CD14-positive monocyte (primary cell): ENCODE measurements at regions not wholly inside any gene's neighbourhood (a gene's known extent, or its start where the extent isn't known, plus 50 kb on each side); places are given as distances from the start of the nearest gene placed in this dataset.

Experiments
- DNase-seq, 3 donors: peaks; one replicate each; pipeline ENCODE4 v3.0.0-alpha.2; 2011 to 2022
- H2AFZ ChIP-seq: 2 replicates; pipeline ENCODE4 v1.6.0; 2012; ENCODE audit warnings: mild to moderate bottlenecking, low read depth, low read length, inconsistent platforms; ENCODE audit not compliant: insufficient read depth, poor library complexity, severe bottlenecking
- H3K27ac ChIP-seq, 2 donors: 1 replicate in 1 of 2; 2 replicates in 1 of 2; pipeline ENCODE4 v1.5.1; 2012 to 2013; ENCODE audit warnings: low read length in 2 of 2, control low read depth in 1 of 2, inconsistent platforms in 1 of 2, low read depth in 1 of 2, mild to moderate bottlenecking in 1 of 2
- H3K27me3 ChIP-seq, 2 donors: one replicate each; pipeline versions ENCODE4 v1.6.0 to v1.6.1; 2011 to 2013; ENCODE audit warnings: low read length in 2 of 2; ENCODE audit not compliant: control insufficient read depth in 2 of 2, insufficient read depth in 2 of 2
- H3K36me3 ChIP-seq, 2 donors: replicated peaks in 1 of 2; 1 replicate in 1 of 2; 2 replicates in 1 of 2; pipeline versions ENCODE4 v1.5.1 to v1.6.1; 2012 to 2013; ENCODE audit warnings: low read length in 2 of 2, control low read depth in 1 of 2, inconsistent platforms in 1 of 2, mild to moderate bottlenecking in 1 of 2; ENCODE audit not compliant: insufficient read depth in 2 of 2, control insufficient read depth in 1 of 2
- H3K4me1 ChIP-seq, 2 donors: 1 replicate in 1 of 2; 2 replicates in 1 of 2; pipeline versions ENCODE4 v1.5.1 to v1.6.1; 2012 to 2013; ENCODE audit warnings: low read length in 2 of 2, control low read depth in 1 of 2, inconsistent platforms in 1 of 2, mild to moderate bottlenecking in 1 of 2, moderate library complexity in 1 of 2; ENCODE audit not compliant: insufficient read depth in 2 of 2, control insufficient read depth in 1 of 2
- H3K4me2 ChIP-seq: replicated peaks from 2 replicates; pipeline ENCODE3; 2012; ENCODE audit warnings: low read length, moderate library complexity, mild to moderate bottlenecking; ENCODE audit not compliant: poor library complexity, severe bottlenecking; ENCODE audit errors: extremely low read depth
- H3K4me3 ChIP-seq, 3 experiments: fragments of 200-600 bp in 1 of 3; sonication (generic) in 1 of 3; replicated peaks in 1 of 3; 1 replicate in 2 of 3; 2 replicates in 1 of 3; pipeline ENCODE4 v1.5.1; 2011 to 2013; ENCODE audit warnings: low read length in 3 of 3, mild to moderate bottlenecking in 3 of 3, control low read depth in 2 of 3, low read depth in 2 of 3, inconsistent platforms in 1 of 3, moderate library complexity in 1 of 3
- H3K79me2 ChIP-seq: 2 replicates; pipeline ENCODE4 v1.6.0; 2012; ENCODE audit warnings: mild to moderate bottlenecking, control low read depth, inconsistent platforms, low read length, moderate library complexity; ENCODE audit not compliant: insufficient read depth
- H3K9ac ChIP-seq: 2 replicates; pipeline ENCODE4 v1.6.0; 2017; ENCODE audit warnings: low read length, mild to moderate bottlenecking; ENCODE audit not compliant: insufficient read depth, poor library complexity, severe bottlenecking
- H3K9me3 ChIP-seq, 2 donors: replicated peaks in 1 of 2; 1 replicate in 1 of 2; 2 replicates in 1 of 2; pipeline versions ENCODE4 v1.5.1 to v1.6.1; 2012 to 2013; ENCODE audit warnings: low read length in 2 of 2, control low read depth in 1 of 2; ENCODE audit not compliant: control insufficient read depth in 1 of 2, insufficient read depth in 1 of 2
- H4K20me1 ChIP-seq: 2 replicates; pipeline ENCODE4 v1.6.0; 2012; ENCODE audit warnings: mild to moderate bottlenecking, low read length, control low read depth, moderate library complexity; ENCODE audit not compliant: insufficient read depth
- H3K27ac Mint-ChIP-seq, 7 donors: one replicate each; pipeline ENCODE4 v1.8.0; 2020; ENCODE audit warnings: mild to moderate bottlenecking in 7 of 7, mixed read lengths in 7 of 7, moderate library complexity in 6 of 7, inconsistent platforms in 2 of 7
- H3K27me3 Mint-ChIP-seq, 3 donors: one replicate each; pipeline ENCODE4 v1.8.0; 2021 to 2022; ENCODE audit warnings: low read depth in 3 of 3, mild to moderate bottlenecking in 3 of 3, mixed read lengths in 3 of 3, moderate library complexity in 3 of 3, inconsistent platforms in 1 of 3
- H3K36me3 Mint-ChIP-seq, 2 donors: one replicate each; pipeline ENCODE4 v1.8.0; 2020; ENCODE audit warnings: mixed read lengths in 2 of 2, inconsistent platforms in 1 of 2, mild to moderate bottlenecking in 1 of 2
- H3K4me1 Mint-ChIP-seq: one replicate; pipeline ENCODE4 v1.8.0; 2020; ENCODE audit warnings: mild to moderate bottlenecking, mixed read lengths
- H3K4me3 Mint-ChIP-seq, 2 donors: one replicate each; pipeline ENCODE4 v1.8.0; 2020; ENCODE audit warnings: mild to moderate bottlenecking in 2 of 2, mixed read lengths in 2 of 2, moderate library complexity in 1 of 2
- H3K9me3 Mint-ChIP-seq, 7 donors: one replicate each; pipeline ENCODE4 v1.8.0; 2020 to 2022; ENCODE audit warnings: mixed read lengths in 7 of 7, mild to moderate bottlenecking in 6 of 7, moderate library complexity in 6 of 7, inconsistent platforms in 2 of 7
- WGBS: methylation state at CpG from one replicate; pipeline ENCODE4 v1.1.5; 2013; ENCODE audit warnings: missing lambda C conversion rate; ENCODE audit not compliant: insufficient coverage; 5-methylcytosine and 5-hydroxymethylcytosine counted together
- intact Hi-C, 2 donors: fragments of 100-400 bp; cut with micrococcal nuclease; formaldehyde crosslinking; loops; one replicate each; pipeline versions ENCODE4 v1.15.0 to v1.15.1; 2023
- TF ChIP-seq, protein P1 (sequence below): fragments of 200-600 bp; IDR thresholded peaks from one replicate; pipeline ENCODE4 v1.8.0; 2022; ENCODE audit warnings: antibody characterized with exemption, mild to moderate bottlenecking

DNA sequence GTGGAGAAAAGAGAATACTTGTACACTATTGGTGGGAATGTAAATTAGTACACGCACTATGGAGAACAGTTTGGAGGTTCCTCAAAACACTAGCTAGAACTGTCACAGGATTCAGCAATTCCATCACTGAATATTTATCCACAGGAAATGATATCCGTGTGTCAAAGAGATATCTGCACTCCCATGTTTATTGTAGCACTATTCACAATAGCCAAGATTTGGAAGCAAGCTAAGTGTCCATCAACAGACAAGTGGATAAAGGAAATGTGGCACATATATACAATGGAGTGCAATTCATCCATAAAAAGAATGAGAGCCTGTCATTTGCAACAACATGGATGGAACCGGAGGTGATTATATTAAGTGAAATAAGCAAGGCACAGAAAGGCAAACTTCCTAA lies 428.5 kb downstream of the CCDC91 start:
- no peak overlapping the region for H2AFZ ChIP-seq
- no peak overlapping the region for H3K27ac Mint-ChIP-seq
- H3K36me3 Mint-ChIP-seq = no peaks in the 10 kb centered on the region
- TF ChIP-seq, protein P1, sequence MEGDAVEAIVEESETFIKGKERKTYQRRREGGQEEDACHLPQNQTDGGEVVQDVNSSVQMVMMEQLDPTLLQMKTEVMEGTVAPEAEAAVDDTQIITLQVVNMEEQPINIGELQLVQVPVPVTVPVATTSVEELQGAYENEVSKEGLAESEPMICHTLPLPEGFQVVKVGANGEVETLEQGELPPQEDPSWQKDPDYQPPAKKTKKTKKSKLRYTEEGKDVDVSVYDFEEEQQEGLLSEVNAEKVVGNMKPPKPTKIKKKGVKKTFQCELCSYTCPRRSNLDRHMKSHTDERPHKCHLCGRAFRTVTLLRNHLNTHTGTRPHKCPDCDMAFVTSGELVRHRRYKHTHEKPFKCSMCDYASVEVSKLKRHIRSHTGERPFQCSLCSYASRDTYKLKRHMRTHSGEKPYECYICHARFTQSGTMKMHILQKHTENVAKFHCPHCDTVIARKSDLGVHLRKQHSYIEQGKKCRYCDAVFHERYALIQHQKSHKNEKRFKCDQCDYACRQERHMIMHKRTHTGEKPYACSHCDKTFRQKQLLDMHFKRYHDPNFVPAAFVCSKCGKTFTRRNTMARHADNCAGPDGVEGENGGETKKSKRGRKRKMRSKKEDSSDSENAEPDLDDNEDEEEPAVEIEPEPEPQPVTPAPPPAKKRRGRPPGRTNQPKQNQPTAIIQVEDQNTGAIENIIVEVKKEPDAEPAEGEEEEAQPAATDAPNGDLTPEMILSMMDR = no peak
- no peaks in the 10 kb centered on the region for H3K79me2 ChIP-seq
- intact Hi-C loops = no loop called here
- peaks cover 0 to 7% (median 5%) of the 10 kb centered on the region in 7 donors for H3K9me3 Mint-ChIP-seq
- H4K20me1 ChIP-seq = no peaks in the 10 kb centered on the region
- H3K27ac ChIP-seq = no peak overlapping the region
- H3K4me3 Mint-ChIP-seq = no peak overlapping the region
- DNase-seq = no peak
- H3K27me3 Mint-ChIP-seq = peaks cover 0 to 2% (median 0%) of the 10 kb centered on the region in 3 donors
- H3K4me2 ChIP-seq = no peak overlapping the region
- 100% methylated on average over 1 of the region's 3 CpGs for WGBS
- no peaks in the 10 kb centered on the region for H3K27me3 ChIP-seq
- no peaks in the 10 kb centered on the region for H3K4me1 ChIP-seq
- no peak overlapping the region for H3K9ac ChIP-seq
- no peaks in the 10 kb centered on the region for H3K9me3 ChIP-seq
- H3K4me1 Mint-ChIP-seq = no peaks in the 10 kb centered on the region
- no peak overlapping the region for H3K4me3 ChIP-seq
- H3K36me3 ChIP-seq = no peaks in the 10 kb centered on the region

DNA sequence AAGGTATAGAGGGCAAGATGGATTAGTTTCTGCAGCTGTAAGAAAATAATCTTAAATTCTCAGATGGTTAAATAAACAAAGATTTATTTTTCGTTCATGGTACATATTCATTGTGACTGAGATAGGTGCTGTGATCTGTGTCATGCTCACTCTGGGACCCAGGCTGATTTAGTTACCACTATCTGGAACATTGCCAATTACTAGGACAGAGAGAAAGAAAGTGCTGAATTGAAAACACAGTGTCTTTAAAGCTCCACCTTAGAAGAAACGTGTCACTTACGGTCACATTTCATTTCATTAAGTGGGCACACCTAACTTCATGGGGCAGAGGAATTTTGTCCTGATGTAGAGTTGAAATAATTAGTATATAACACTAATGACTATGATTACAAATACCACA lies 430.0 kb downstream of the CCDC91 start:
- Mint-ChIP-seq H3K4me1 (no peaks in the 10 kb centered on the region), H3K36me3 (no peaks in the 10 kb centered on the region), H3K27ac (no peak overlapping the region), H3K9me3 (peaks cover 0 to 7% (median 5%) of the 10 kb centered on the region in 7 donors), H3K27me3 (peaks cover 0 to 2% (median 0%) of the 10 kb centered on the region in 3 donors), H3K4me3 (no peak overlapping the region)
- Histone ChIP-seq H3K27ac (no peak overlapping the region), H3K27me3 (no peaks in the 10 kb centered on the region), H3K4me2 (no peak overlapping the region), H3K36me3 (no peaks in the 10 kb centered on the region), H3K9me3 (no peaks in the 10 kb centered on the region), H3K4me1 (no peaks in the 10 kb centered on the region), H2AFZ (no peak overlapping the region), H3K79me2 (no peaks in the 10 kb centered on the region), H3K9ac (no peak overlapping the region), H3K4me3 (no peak overlapping the region), H4K20me1 (no peaks in the 10 kb centered on the region)
- intact Hi-C loops = no loop called here
- TF ChIP-seq, protein P1 = no peak
- no CpG with 5 or more reads among the region's 3 CpGs for WGBS
- no peak for DNase-seq
